ENCODE measurements at regions not wholly inside any gene's neighbourhood (a gene's known extent, or its start where the extent isn't known, plus 50 kb on each side); places are given as distances from the start of the nearest gene placed in this dataset.

GRCh38 chr22:49151256-49152126 lies 676.2 kb downstream of the BRD1 start:
- no peak for TF ChIP-seq CTCF (conservative IDR thresholded peaks at IDR 0.05; ENCODE audit: low read depth, low read length)
- DNase-seq (ENCODE audit: low read depth), result no peak
- H3K4me3 ChIP-seq (ENCODE audit: low read depth, low read length), result no peak overlapping the region

GRCh38 chr22:49150801-49151221 lies 676.9 kb downstream of the BRD1 start:
- DNase-seq (ENCODE audit: low read depth), result no peak
- no peak overlapping the region for H3K4me3 ChIP-seq (ENCODE audit: low read depth, low read length)
- TF ChIP-seq CTCF (conservative IDR thresholded peaks at IDR 0.05; ENCODE audit: low read depth, low read length), result no peak

GRCh38 chr22:49149721-49150608 lies 677.7 kb downstream of the BRD1 start:
- DNase-seq (ENCODE audit: low read depth), result no peak
- no peak overlapping the region for H3K4me3 ChIP-seq (ENCODE audit: low read depth, low read length)
- TF ChIP-seq CTCF (conservative IDR thresholded peaks at IDR 0.05; ENCODE audit: low read depth, low read length), result no peak

GRCh38 chr22:49148895-49149418 lies 678.7 kb downstream of the BRD1 start:
- H3K4me3 ChIP-seq (ENCODE audit: low read depth, low read length), result no peak overlapping the region
- DNase-seq (ENCODE audit: low read depth), result no peak
- TF ChIP-seq CTCF (conservative IDR thresholded peaks at IDR 0.05; ENCODE audit: low read depth, low read length), result no peak

- no peak overlapping the region for H3K4me3 ChIP-seq (ENCODE audit: low read depth, low read length)
- no peak for TF ChIP-seq CTCF (conservative IDR thresholded peaks at IDR 0.05; ENCODE audit: low read depth, low read length)
- no peak for DNase-seq (ENCODE audit: low read depth)
These were observed 680.0 kb downstream of the BRD1 start for GRCh38 chr22:49147617-49148175.

- no peak overlapping the region for H3K4me3 ChIP-seq (ENCODE audit: low read depth, low read length)
- DNase-seq (ENCODE audit: low read depth), result no peak
- no peak for TF ChIP-seq CTCF (conservative IDR thresholded peaks at IDR 0.05; ENCODE audit: low read depth, low read length)
These were observed 680.5 kb downstream of the BRD1 start for GRCh38 chr22:49147171-49147570.
